DND-41 (cell line): ENCODE measurements at regions not wholly inside any gene's neighbourhood (a gene's known extent, or its start where the extent isn't known, plus 50 kb on each side); places are given as distances from the start of the nearest gene placed in this dataset.
"Not testable (repeated sequence)": the region's sequence is repeated elsewhere in the genome, so short reads cannot be mapped to it uniquely, and the experiment has no call there.

Experiments
- ATAC-seq: fragments of 200-7000 bp; cut with Tn5 transposase; 3 replicates; pipeline ENCODE4 v1.9.1; 2021; ENCODE audit warnings: low read depth; ENCODE audit not compliant: insufficient read depth
- DNase-seq: peaks from one replicate; pipeline ENCODE4 v3.0.0-alpha.2; 2020
- H2AFZ ChIP-seq: 2 replicates; pipeline ENCODE4 v1.6.0; 2012; ENCODE audit warnings: low read depth, low read length
- H3K27ac ChIP-seq: 2 replicates; pipeline ENCODE4 v1.5.1; 2012; ENCODE audit warnings: low read length, inconsistent platforms
- H3K27me3 ChIP-seq: fragments of 200-600 bp; sonication (generic); 2 replicates; pipeline ENCODE4 v1.6.0; 2012; ENCODE audit warnings: low read length, mild to moderate bottlenecking, inconsistent platforms; ENCODE audit not compliant: insufficient read depth, poor library complexity
- H3K36me3 ChIP-seq: 2 replicates; pipeline ENCODE4 v1.5.1; 2012; ENCODE audit warnings: low read length, inconsistent platforms; ENCODE audit not compliant: insufficient read depth
- H3K4me1 ChIP-seq: 2 replicates; pipeline ENCODE4 v1.5.1; 2012; ENCODE audit warnings: mild to moderate bottlenecking, low read length; ENCODE audit not compliant: insufficient read depth
- H3K4me2 ChIP-seq: 2 replicates; pipeline ENCODE4 v1.6.0; 2012; ENCODE audit warnings: mild to moderate bottlenecking, moderate library complexity, low read length, inconsistent platforms; ENCODE audit not compliant: insufficient read depth
- H3K4me3 ChIP-seq, 2 experiments: fragments of 200-600 bp in 1 of 2; shearing (Covaris generic) in 1 of 2; 2 replicates each; pipeline ENCODE4 v1.5.1; 2012 to 2016; ENCODE audit warnings: inconsistent platforms in 2 of 2, low read length in 2 of 2, mild to moderate bottlenecking in 2 of 2, low read depth in 1 of 2, moderate library complexity in 1 of 2
- H3K79me2 ChIP-seq: 2 replicates; pipeline ENCODE4 v1.6.0; 2012; ENCODE audit warnings: low read length, inconsistent platforms; ENCODE audit not compliant: insufficient read depth
- H3K9ac ChIP-seq: 2 replicates; pipeline ENCODE4 v1.6.0; 2012; ENCODE audit warnings: low read depth, mild to moderate bottlenecking, inconsistent platforms, low read length, moderate library complexity
- H3K9me3 ChIP-seq: 2 replicates; pipeline ENCODE4 v1.5.1; 2012; ENCODE audit warnings: low read length, moderate library complexity, mild to moderate bottlenecking, inconsistent platforms; ENCODE audit not compliant: insufficient read depth, severe bottlenecking
- H4K20me1 ChIP-seq: 2 replicates; pipeline ENCODE4 v1.6.0; 2012; ENCODE audit warnings: low read length; ENCODE audit not compliant: insufficient read depth
- CTCF ChIP-seq: IDR thresholded peaks from 2 replicates; pipeline ENCODE4 v1.5.1; 2012; ENCODE audit warnings: borderline replicate concordance, low read length, moderate library complexity, mild to moderate bottlenecking; ENCODE audit not compliant: poor library complexity, severe bottlenecking; ENCODE audit errors: extremely low read depth
- EZH2 ChIP-seq: IDR thresholded peaks from 3 replicates; pipeline ENCODE4 v1.6.1; 2012; ENCODE audit warnings: borderline replicate concordance, low read depth, mild to moderate bottlenecking, moderate library complexity, low read length, inconsistent platforms; ENCODE audit not compliant: severe bottlenecking

GRCh38 chr6:60991427-60992028, 1294.5 kb downstream of the KHDRBS2 start:
- no peak overlapping the region for H3K4me3 ChIP-seq
- ATAC-seq (no peak), DNase-seq (no peak)
- no peak overlapping the region for H3K4me2 ChIP-seq
- no peaks in the 10 kb centered on the region for H3K79me2 ChIP-seq
- H3K27ac ChIP-seq, result no peak overlapping the region
- H2AFZ ChIP-seq, result no peak overlapping the region
- TF ChIP-seq EZH2 (no peak), CTCF (no peak)
- no peaks in the 10 kb centered on the region for H4K20me1 ChIP-seq
- no peaks in the 10 kb centered on the region for H3K36me3 ChIP-seq
- no peak overlapping the region for H3K9ac ChIP-seq
- no peaks in the 10 kb centered on the region for H3K4me1 ChIP-seq
- H3K9me3 ChIP-seq, result no peaks in the 10 kb centered on the region
- no peaks in the 10 kb centered on the region for H3K27me3 ChIP-seq

- DNase-seq (no peak), ATAC-seq (no peak)
- Histone ChIP-seq H4K20me1 (no peaks in the 10 kb centered on the region), H3K9ac (no peak overlapping the region), H3K27ac (no peak overlapping the region), H2AFZ (no peak overlapping the region), H3K36me3 (no peaks in the 10 kb centered on the region), H3K27me3 (no peaks in the 10 kb centered on the region), H3K4me2 (no peak overlapping the region), H3K4me3 (no peak overlapping the region), H3K4me1 (no peaks in the 10 kb centered on the region), H3K79me2 (no peaks in the 10 kb centered on the region), H3K9me3 (no peaks in the 10 kb centered on the region)
- TF ChIP-seq EZH2, result no peak
- no peak for TF ChIP-seq CTCF
Measured at GRCh38 chr6:60952500-60952899, 1333.5 kb downstream of the KHDRBS2 start.

DNA sequence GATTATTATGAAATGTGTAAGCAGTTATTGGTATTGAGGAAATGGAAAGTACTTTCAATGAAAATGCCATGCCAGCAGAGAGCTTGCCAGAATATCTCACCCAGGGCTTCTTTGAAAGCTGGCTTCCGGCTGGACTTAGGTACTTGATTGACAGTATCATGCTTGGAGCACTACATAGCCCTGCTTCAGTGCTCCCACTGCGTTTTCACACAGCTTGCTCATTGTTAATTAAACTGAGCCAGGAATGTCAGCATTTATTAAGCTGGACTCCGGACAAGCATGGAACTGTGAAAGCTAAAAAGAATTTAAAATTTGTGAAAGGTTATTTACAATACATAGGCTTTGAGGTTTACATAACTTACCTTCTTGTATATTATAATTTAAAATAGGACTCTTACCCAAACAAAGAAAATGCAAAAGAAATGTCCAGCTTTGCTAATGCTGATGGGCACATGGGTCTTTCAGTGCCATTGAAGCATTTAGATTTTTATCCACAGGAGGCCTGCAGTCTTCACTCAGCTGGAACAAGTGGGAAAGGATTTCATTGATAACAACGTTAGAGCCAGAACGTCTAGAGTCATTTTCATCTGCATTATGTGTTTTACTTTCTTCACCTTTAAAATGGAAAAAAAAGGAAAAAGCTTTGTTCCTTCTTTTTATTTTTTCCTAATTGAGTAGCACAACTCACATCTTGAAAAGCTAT, 1335.7 kb downstream of the KHDRBS2 start:
- H3K27ac ChIP-seq, ATAC-seq, H3K27me3 ChIP-seq, DNase-seq, H2AFZ ChIP-seq, H3K4me1 ChIP-seq, H3K9ac ChIP-seq, H3K36me3 ChIP-seq, H3K4me3 ChIP-seq, H4K20me1 ChIP-seq, H3K4me2 ChIP-seq, H3K9me3 ChIP-seq, H3K79me2 ChIP-seq: not testable (repeated sequence)

DNA sequence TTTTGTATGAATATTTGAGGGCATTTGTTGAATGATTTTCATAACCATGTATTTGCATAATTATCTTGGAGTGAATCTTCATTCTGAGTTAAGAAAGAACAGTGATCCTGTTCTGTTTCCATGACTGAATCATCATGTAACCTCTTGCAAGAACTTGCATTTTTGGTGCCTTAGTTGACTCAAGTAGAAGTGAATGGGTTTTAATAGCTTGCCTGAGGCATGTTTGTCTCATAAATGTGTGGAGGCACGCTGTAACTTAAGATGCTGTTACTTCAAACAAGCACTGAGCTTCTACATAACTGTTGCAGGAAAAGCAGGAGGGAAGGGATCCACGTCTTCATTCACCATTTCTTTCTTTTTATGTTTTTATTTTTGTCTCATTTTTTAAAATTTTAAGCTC, 1338.6 kb downstream of the KHDRBS2 start:
- H4K20me1 ChIP-seq, H3K79me2 ChIP-seq, DNase-seq, H3K4me2 ChIP-seq, H3K9ac ChIP-seq, H2AFZ ChIP-seq, H3K4me3 ChIP-seq, H3K9me3 ChIP-seq, H3K27ac ChIP-seq, H3K4me1 ChIP-seq, ATAC-seq, H3K36me3 ChIP-seq, H3K27me3 ChIP-seq: not testable (repeated sequence)

DNA sequence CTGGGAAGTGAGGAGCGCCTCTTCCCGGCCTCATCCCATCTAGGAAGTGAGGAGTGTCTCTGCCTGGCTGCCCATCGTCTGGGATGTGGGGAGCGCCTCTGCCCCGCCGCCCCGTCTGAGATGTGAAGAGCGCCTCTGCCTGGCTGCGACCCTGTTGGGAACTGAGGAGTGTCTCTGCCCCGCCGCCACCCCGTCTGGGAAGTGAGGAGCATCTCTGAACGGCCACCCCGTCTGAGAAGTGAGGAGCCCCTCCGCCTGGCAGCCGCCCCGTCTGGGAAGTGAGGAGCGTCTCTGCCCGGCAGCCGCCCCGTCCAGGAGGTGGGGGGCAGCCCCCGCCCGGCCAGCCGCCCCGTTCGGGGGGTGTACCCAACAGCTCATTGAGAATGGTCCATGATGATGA, 1341.2 kb downstream of the KHDRBS2 start:
- ATAC-seq, H3K9me3 ChIP-seq, H2AFZ ChIP-seq, H3K27me3 ChIP-seq, DNase-seq, H3K4me3 ChIP-seq, H3K4me2 ChIP-seq, H3K4me1 ChIP-seq, H3K79me2 ChIP-seq, H3K27ac ChIP-seq, H3K36me3 ChIP-seq, H3K9ac ChIP-seq, H4K20me1 ChIP-seq: not testable (repeated sequence)

DNA sequence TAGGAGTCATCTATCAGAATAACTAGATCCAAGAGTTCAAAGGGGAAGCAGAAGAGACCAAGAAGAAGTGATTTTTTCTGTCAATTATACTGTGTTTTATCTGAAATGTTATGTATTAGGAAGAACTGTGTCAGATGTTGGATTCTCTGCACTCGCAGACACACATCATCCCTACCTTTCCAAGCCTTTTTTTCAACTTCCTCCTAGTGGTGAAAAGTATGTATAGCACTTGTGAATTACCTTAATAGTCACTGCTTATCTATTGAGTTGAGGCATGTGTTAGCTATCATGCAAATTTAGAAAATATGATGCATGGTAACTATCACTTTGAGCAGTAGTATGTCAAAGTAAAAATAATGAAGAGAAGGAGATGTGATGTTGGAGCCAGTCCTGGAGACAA, 1350.1 kb downstream of the KHDRBS2 start:
- H3K36me3 ChIP-seq, H3K79me2 ChIP-seq, DNase-seq, H3K27me3 ChIP-seq, H3K4me1 ChIP-seq, H4K20me1 ChIP-seq, H3K4me2 ChIP-seq, H3K9me3 ChIP-seq, H3K4me3 ChIP-seq, H3K27ac ChIP-seq, H2AFZ ChIP-seq, H3K9ac ChIP-seq: not testable (repeated sequence)
- ATAC-seq, result peak; percentile 45; the same call in 1 of the 3 replicates
